ENCODE measurements at regions not wholly inside any gene's neighbourhood (a gene's known extent, or its start where the extent isn't known, plus 50 kb on each side); places are given as distances from the start of the nearest gene placed in this dataset.
A peak's percentile ranks its signal among the peaks of the same experiment; 100 is the strongest.
"Not testable (repeated sequence)": the region's sequence is repeated elsewhere in the genome, so short reads cannot be mapped to it uniquely, and the experiment has no call there.

DNA sequence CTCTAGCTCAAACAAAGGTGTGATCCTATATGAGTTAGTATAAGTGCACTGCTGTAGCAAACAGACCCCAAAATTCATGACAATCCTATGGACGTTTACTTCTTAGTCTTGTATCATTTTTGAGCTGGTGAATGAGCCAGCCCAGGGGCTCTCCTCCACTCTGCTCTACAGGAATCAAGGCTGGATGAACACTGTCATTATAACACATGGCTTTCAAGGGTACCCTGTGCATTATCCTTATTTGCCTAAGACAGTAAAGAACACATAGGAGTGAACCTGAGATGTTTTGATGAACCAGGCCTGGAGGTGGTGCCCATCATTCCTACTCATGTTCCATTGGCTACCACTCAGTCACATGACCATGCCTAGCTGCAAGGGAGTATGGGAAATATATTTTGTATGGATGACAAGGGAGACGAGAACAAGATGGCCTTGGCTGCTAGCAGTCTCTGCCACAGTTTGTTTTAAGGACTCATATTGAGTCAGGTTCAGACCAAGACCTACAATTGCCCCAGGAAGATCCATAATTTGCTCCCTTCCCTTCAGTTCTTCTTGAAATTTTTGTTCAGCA lies 107.4 kb upstream of the HES1 start:
- DNase-seq, result no peak

DNA sequence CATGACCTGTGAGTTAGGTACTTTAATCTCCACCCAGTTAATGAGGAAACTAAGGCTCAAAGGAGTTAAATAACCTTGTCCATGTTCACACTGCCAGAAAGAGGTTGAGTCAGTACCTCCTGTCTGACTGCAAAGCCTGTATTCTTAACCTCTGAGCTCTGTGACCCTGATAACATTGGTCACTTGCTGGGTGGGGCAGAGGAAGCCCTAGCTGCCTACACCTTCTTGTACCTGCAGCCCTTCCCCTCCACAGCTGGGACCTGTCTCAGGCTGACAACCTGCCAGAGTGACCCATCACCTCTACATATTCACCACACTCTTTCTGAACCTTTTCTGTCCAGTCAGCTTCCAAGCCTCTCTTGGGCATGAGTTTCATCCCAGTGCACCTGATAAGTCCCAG lies 106.1 kb upstream of the HES1 start:
- DNase-seq, result no peak

DNA sequence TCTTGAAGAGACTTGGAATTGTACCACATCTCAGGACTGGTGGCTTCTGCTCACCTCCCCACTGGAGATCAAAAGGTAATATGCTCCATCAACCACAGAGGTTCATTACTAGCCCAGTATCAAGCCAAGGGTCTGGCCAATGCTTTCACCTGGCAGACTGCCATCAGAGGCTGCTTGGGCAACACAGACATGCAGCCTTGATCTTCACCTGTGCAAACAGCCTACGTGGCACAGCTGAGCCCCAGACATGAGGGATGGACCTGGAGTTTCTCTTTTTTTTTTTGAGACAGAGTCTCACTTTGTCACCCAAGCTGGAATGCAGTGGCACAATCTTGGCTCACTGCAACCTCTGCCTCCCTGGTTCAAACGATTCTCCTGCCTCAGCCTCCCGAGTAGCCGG lies 105.6 kb upstream of the HES1 start:
- no peak for DNase-seq

DNA sequence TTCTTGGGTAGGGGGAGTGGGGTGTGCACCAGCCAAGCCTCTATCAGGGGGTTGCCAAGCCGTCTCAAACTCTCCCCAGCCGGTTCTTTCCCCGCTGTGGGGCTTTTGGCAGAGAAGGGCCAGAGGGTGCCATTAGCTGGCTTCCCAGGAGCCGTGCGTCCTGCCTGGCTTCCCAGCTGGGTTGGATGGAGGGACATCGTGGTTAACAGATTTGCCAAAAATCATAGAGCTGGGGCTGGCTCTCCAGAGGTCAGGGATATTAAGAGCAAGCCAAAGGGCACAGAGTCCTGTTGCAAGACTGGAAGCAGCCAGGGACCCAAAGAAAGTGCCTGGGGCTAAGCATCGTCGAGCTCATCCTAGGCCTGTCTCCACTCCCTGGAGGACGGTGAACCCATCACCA lies 104.6 kb upstream of the HES1 start:
- DNase-seq, result no peak

DNA sequence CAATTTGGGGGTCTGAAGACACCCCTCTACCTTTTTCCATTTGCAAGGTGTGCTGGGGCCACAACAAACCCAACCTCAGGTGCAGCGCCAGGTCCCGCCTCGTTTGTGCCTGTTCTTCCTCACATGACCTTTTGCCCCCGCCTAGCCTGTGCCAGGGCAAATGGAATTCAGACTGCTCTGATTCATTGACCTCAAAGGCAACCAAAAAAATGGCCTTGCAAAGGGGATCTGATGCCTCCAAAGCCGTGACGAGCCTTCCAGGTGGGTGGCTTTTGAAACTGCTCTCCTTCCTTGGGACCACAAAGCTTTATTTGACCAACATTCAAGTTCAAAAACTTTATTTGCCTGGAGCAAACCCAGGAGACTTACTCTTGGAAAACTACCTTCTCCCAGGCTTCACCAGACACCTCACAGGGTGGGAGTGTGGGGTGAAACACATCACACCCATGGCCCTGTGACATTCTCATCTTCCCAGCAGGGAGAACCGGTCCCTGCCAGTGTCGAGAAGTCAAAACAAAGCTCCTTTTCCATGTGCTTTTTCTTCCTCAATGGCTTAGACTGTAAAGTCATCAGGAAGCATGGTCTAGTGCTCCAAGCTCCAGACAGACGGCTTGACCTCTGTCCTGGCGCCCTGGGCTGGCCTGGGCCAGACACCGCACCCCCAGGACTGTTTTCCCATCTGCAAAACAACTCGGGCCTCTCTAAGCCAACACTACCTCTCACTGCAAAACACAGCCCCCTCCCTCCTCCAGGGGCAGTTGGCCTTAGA lies 103.9 kb upstream of the HES1 start:
- no peak for DNase-seq

DNA sequence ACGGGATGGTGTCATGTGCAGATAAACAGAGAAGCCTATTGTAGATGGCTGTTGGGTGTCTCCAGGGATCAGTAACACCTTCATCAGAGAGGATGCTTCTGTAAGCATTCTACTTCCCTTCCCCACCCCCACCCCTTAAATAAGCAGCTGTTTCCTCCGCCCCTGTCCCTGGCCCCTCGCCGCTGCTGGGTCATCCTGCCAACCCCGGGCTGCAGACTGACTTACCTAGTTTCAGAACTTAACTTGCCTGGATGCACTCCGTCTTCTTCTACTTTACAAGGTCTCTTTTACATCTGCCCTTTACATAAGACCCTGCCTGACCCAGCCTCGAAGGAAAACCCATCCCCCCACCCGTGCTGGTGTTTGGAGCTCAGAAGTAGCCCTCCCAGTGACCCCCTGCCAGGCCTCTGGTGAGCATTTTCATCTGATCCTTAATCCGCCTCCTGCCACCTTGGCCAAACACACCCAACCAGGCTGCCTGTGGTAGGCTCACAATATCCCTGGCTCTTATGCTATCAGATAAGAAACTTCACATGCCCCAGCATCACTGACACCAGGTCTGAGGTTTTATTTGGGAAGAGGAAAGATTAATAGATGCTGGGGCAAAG lies 103.0 kb upstream of the HES1 start:
- no peak for DNase-seq

DNA sequence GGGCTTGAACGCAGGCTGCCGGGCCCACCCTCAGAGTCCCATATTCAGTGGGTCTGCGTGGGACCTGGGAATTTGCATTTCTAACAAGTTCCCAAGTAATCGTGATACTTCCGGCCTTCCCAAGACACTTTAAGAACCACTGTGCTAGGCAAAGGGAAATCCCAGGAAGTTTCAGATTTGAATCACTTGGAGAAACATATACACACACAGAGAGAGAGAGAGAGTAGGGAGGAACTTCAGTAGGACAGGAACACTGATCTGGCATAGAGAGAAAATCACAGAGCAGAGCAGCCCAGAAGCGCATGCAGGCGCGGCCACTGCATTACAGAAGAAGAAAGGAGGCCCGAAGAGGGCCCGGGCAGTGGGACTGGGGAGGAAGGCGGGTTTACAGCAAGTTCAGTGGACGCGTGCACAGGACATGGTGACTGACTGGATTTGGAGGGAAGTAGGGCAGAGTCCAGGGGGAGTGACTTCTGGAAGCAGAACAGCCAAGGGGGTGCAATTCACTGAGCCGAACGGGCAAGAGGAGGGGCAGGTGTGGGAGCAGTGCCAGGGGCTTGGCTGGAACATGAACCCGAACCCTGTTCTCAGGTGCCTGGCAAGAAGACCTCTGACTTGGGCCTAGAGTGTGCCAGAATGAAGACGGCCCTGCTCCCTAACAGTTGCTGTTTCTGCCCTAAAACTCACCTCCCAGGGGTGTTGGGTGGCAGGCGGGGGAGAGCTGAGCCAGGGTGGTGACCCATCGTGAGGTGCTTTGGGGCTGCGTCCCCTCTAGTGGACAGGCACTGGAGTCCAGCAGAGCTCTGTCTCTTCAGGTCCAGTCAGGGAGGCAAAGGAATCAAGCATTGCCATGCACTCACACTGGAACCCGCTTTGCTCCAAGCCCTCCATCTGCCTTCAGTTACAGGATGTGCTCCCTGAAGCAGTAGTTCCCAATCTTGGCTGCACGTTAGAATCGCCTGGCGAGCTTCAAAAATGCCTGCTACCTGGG lies 101.3 kb upstream of the HES1 start:
- DNase-seq, result no peak

DNA sequence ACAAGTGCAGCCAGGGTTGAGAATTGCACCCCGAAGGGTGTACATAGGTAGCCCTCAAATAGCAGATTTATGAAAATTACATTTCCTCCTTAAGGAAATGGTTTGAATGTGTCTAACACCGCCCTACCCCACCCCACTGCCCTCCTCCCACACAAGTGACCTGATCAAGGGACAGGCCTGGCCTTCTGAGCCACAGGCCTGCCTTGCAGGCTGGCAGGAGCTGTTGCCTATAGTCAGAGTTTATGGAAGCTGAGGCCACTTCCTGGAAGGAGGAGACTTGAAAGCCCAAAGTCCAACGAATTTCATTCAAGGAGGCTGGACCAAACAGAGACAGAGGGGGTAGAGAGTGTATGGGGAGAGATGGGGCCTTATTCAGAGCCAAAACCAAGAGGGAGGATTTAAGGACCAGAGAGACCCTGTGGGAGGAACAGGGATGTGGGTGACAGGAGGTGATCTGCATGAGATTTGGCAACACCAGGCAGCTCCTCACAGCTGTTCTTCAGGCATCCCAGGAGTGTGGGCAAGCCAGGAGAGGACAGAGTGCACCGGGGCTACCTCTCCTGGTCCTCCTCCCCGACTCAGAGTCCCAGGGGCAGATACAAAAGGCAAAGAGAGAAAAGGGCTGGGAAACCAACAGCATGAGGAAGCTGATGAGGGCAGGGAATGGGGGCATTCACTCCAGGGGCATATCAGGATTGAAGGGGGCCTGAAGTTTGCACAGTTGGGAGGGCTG lies 100.4 kb upstream of the HES1 start:
- no peak for DNase-seq

DNA sequence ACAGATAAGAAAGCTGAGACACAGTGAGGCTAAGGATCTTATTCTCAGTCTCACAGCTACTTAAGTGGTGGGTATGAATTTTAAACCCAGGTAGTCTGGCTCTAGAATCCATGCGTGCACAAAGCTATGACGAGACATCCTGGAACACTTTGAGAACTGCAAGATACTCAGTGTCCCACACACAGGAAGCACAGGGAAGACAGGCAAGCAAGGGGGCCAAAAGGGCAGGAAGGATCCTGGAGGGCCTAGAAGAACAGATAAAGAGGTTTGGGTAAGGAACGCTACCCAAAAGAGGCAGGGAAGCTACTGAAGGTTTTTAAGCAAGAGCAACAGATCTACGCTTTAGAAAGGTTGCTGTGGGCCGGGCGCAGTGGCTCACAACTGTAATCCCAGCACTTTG lies 99.1 kb upstream of the HES1 start:
- DNase-seq, result no peak

DNA sequence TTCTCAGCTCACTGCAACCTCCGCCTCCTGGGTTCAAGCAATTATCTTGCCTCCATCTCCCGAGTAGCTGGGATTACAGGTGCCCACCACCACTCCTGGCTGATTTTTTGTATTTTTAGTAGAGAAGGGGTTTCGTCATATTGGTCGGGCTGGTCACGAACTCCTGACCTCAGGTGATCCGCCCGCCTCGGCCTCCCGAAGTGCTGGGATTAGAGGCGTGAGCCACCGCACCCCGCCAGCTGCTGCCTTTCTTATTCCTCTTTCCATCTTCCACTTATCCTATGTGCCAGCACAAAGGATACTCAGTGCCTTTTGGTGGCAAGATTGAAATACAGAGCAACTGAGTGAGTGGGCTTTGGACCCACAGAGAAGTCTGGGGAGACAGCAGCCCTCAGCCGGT lies 97.6 kb upstream of the HES1 start:
- not testable (repeated sequence) for DNase-seq

DNA sequence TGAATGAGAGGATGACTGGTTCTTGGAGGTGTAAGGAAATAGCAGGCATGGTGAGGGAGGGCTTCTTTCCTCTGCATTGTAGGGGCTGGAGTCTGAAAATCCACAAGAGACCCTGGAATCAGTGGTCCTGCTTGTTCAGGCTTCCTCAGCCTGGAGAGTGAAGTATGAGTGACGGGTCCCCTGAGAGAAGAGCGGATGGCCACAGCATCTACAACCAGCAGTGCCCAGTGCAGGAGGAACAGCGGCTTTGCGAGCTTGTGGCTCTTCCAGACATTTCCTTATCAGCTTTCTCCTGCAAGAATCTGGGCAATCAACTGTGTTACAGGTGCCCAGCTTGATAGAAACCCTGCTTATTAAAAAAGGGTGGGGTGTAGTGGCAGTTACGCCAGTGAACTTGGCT lies 97.0 kb upstream of the HES1 start:
- DNase-seq, result no peak

DNA sequence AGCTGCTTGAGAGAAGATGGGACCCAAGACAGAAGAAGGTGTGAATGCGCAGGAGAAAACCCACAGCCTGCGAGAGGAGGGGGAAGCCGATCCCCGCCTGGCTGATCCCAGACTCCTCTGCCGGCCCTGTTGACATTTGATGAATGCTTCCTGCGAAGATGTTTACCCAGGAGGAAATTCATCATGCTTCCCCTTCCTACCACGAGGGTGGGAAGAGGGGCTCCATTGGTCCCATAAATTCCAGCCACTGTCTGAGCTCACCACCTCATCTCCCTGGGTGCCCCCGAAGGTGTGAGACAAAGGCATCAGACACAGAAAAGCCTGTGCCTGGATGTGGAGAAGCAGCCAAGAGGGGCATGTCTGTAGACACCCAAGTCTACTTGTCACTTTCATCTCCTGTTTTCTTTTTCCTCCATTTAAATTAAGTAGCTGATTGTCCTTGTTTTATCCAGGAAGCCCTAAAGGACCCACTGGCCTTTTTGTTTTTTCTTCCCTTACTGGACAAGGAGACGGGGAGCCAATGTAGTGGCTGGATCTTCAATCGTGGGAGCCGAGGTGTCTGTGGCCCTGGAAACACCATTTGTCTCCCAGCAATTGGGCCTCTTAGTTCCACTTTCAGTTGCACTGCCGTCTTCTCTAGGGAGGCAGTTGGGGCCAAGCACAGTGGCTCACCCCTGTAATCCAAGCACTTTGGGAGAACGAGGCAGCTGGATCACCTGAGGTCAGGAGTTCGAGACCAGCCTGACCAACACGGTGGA lies 95.3 kb upstream of the HES1 start:
- DNase-seq, result no peak

DNA sequence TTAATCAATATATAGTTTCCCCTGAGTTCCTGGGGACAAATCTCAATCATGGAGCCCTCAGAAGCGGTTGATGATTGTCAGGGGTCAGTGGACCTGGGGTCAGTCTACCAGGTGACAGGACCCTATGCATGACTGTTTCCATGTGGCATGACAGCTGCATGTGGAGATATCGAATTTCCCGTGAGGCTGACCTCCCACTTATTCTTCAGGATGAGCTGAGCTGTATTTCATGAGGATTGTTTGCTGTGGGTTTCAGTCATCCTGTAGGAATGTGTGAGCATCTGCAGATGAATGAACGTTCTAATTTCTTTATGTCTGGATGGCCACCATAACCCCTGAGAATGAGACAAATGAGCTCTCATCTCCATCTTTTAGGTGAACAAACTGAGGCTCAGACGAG lies 93.0 kb upstream of the HES1 start:
- DNase-seq, result no peak

DNA sequence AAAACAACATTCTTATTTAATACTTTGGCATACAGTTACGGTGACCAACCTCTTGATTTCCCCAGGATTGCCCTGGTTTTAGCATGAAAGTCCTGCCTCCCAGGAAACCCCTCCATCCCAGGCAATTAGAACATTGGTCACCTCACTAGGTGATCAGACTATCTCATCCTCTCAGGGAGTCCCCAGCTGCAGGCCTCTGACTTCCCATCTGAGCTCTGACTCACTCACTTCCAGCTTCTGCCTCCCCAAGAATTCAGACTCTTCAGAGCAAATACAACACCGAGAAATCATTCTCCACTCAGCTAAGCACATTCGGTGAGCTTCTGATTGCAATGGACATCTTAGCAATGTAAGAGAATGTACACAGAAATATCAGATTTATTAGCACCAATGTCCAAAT lies 92.4 kb upstream of the HES1 start:
- DNase-seq, result no peak

DNA sequence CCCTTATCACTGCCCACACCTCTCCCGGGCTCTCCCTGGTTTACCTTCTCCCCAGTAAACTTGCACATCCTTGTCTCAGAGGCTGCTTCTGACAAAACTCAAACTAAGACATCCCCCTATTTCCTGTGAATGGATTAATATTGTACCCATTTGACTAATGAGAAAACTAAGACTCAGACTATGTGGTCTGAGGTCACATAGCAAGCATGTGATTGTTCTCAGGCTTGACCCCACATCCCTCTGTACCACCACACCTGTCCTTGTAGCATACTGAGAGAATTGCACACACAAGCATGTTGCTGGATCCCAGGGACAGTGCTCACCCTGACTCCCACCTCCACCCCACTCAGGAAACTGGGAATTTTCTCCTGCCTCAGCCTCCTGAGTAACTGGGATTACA lies 90.7 kb upstream of the HES1 start:
- DNase-seq, result no peak

DNA sequence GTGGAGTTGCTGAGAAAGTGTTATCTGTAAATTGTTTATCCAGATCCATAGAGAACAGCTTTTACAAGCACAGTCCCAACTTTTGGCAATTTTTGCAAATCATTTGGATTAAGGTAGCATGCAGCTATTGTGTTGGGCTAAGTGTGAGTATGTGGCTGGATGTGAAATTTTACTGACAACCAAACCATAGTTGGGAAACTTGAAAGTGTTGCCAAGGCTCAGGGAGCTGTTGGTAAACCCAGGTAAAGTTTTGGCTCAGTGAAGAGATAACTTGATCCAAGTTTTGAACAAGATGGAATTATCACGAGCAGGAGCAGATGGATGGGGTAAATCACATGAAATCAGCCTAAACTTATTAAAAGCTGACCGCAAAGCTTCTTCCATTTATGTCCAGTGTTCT lies 90.0 kb upstream of the HES1 start:
- DNase-seq, result no peak

DNA sequence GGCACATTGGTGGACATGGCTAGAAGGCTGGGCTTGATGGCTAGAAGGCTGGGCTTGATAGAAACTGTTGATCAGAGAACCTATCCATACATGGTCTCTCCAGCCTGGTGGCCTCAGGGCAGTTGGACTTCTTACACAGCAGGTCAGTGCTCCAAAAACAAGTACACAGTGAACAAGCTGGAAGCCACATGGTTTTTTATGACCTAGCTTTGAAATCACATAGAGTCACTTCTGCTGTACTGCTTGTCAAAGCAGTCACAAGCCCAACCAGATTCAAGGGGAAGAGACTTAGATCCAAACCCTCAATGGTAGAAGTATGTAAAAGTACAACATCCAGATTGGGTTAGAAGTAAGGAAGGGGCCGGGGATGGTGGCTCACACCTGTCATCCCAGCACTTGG lies 89.4 kb upstream of the HES1 start:
- no peak for DNase-seq

DNA sequence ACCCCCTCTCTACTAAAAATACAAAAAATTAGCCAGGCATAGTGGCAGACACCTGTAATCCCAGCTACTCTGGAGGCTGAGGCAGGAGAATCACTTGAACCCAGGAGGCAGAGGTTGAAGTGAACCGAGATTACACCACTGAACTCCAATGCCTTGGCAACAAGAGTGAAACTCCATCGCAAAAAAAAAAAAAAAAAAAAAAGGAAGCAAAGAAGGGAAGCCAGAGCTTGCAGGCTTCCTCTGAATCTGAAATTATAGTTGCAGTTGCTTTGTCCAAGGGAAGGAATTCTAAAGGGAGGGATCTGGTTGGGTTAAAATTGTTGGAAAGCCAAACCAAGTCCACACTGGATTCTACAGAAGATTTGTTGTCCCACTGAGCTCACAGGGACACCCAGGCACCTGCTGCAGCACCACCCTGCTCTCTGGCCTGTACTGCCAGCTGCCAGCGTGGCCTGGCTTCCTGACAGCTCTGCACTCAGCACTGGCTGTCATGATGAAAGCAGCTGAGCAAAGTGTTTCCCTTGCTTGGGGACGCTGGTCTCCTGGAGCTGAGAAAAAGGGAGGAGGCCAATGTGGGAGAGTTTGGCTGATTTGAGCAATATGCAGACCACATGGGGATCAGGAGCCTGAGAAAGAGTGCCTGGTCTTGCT lies 88.8 kb upstream of the HES1 start:
- DNase-seq, result peak; percentile 47

DNA sequence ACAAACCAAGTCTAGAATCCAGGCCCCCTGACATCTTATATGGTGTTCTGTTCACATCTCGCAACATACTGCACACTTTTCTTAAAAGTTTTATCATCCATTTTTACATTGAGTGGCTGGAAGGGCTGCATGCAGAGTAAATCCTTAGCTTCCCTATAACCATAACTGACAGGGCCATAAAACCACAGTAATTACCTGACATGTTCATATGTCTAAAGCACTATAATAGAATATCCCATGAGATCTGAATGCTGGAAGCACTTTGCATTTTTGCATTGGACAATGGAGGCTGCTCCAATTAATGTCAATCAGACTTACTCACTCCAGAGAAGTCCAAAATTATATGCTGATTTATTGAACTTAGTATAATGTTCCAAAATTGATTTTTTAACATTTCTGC lies 86.6 kb upstream of the HES1 start:
- DNase-seq, result no peak

DNA sequence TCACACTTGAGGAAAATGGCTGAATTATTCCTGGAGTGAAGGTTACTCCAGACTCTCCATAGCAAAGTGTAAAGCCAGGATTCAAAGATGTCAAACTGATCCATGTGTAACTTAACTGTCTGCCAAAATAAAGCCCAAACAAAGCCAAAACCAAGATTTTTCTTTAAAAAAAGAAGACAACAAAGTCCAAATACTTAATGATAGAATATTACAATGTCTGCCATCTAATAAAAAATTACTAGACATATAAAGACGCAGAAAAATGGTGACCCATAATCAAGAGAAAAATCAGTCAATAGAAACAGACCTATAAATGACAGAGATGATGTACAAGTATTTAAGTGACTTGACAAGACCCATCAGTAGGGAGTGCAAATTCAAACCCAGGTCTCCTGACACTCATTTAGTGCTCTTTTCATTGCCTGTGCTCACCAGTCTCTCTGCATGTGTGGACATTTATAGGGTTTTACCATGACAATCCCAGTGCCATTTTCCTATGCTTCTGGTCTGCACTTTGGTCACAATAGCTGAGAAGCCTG lies 85.1 kb upstream of the HES1 start:
- no peak for DNase-seq
